ENCODE measurements at regions not wholly inside any gene's neighbourhood (a gene's known extent, or its start where the extent isn't known, plus 50 kb on each side); places are given as distances from the start of the nearest gene placed in this dataset.

GRCh38 chr13:39942552-39943273, 287.3 kb downstream of the COG6 start:
- no peaks in the 10 kb centered on the region for H3K9me3 ChIP-seq (ENCODE audit: insufficient read depth, low read depth, low read length)
- no peak overlapping the region for H3K9ac ChIP-seq (ENCODE audit: low read length)
- no peaks in the 10 kb centered on the region for H3K27me3 ChIP-seq (ENCODE audit: insufficient read depth, low read length)
- Mint-ChIP-seq H3K4me1 (ENCODE audit: low read depth, unreplicated experiment) (peaks cover 17% of the 10 kb centered on the region), H3K27me3 (ENCODE audit: low read depth, unreplicated experiment) (no peaks in the 10 kb centered on the region), H3K4me3 (ENCODE audit: unreplicated experiment) (no peak overlapping the region), H3K9me3 (ENCODE audit: unreplicated experiment) (no peaks in the 10 kb centered on the region), H3K27ac (ENCODE audit: unreplicated experiment) (peak overlapping the region; percentile 60), H3K36me3 (ENCODE audit: low read depth, unreplicated experiment) (no peaks in the 10 kb centered on the region)
- peak; percentile 62 for FAIRE-seq
- no peak overlapping the region for H3K27ac ChIP-seq (ENCODE audit: low read depth, low read length)
- H3K4me2 ChIP-seq (ENCODE audit: low read length): no peak overlapping the region
- H3K4me1 ChIP-seq (ENCODE audit: insufficient read depth, low read length): no peaks in the 10 kb centered on the region
- H3K36me3 ChIP-seq (ENCODE audit: insufficient read depth, low read length): no peaks in the 10 kb centered on the region
- H4K20me1 ChIP-seq (ENCODE audit: insufficient read depth, low read length): no peaks in the 10 kb centered on the region
- peak; percentile 76 for DNase-seq (ENCODE audit: low read depth)
- no peak overlapping the region for H3K4me3 ChIP-seq (ENCODE audit: insufficient read depth, low read depth, low read length)
- TF ChIP-seq EZH2 (IDR thresholded peaks at IDR 0.05; ENCODE audit: insufficient read depth, low read length) (no peak), CTCF (IDR thresholded peaks at IDR 0.05; ENCODE audit: insufficient read depth, low read depth, low read length) (peak; percentile 98)
- H2AFZ ChIP-seq (ENCODE audit: low read depth, low read length): no peak overlapping the region
- no peaks in the 10 kb centered on the region for H3K79me2 ChIP-seq (ENCODE audit: insufficient read depth, low read length)

- Histone ChIP-seq H3K9me3 (ENCODE audit: insufficient read depth, low read depth, low read length) (no peaks in the 10 kb centered on the region), H3K79me2 (ENCODE audit: insufficient read depth, low read length) (no peaks in the 10 kb centered on the region), H3K9ac (ENCODE audit: low read length) (no peak overlapping the region), H3K4me2 (ENCODE audit: low read length) (no peak overlapping the region), H3K4me3 (ENCODE audit: insufficient read depth, low read depth, low read length) (no peak overlapping the region), H3K4me1 (ENCODE audit: insufficient read depth, low read length) (no peaks in the 10 kb centered on the region), H2AFZ (ENCODE audit: low read depth, low read length) (no peak overlapping the region), H3K36me3 (ENCODE audit: insufficient read depth, low read length) (no peaks in the 10 kb centered on the region), H4K20me1 (ENCODE audit: insufficient read depth, low read length) (no peaks in the 10 kb centered on the region), H3K27ac (ENCODE audit: low read depth, low read length) (no peak overlapping the region), H3K27me3 (ENCODE audit: insufficient read depth, low read length) (no peaks in the 10 kb centered on the region)
- no peaks in the 10 kb centered on the region for H3K9me3 Mint-ChIP-seq (ENCODE audit: unreplicated experiment)
- no peak overlapping the region for H3K4me3 Mint-ChIP-seq (ENCODE audit: unreplicated experiment)
- H3K36me3 Mint-ChIP-seq (ENCODE audit: low read depth, unreplicated experiment): no peaks in the 10 kb centered on the region
- H3K27me3 Mint-ChIP-seq (ENCODE audit: low read depth, unreplicated experiment): no peaks in the 10 kb centered on the region
- peaks cover 17% of the 10 kb centered on the region for H3K4me1 Mint-ChIP-seq (ENCODE audit: low read depth, unreplicated experiment)
- DNase-seq (ENCODE audit: low read depth) (no peak), FAIRE-seq (no peak)
- TF ChIP-seq CTCF (IDR thresholded peaks at IDR 0.05; ENCODE audit: insufficient read depth, low read depth, low read length) (no peak), EZH2 (IDR thresholded peaks at IDR 0.05; ENCODE audit: insufficient read depth, low read length) (no peak)
- peak overlapping the region; percentile 37 for H3K27ac Mint-ChIP-seq (ENCODE audit: unreplicated experiment)
Measured at GRCh38 chr13:39943711-39944110, 288.2 kb downstream of the COG6 start.

- no peak overlapping the region for H3K4me3 ChIP-seq (ENCODE audit: insufficient read depth, low read depth, low read length)
- H3K9me3 Mint-ChIP-seq (ENCODE audit: unreplicated experiment): no peaks in the 10 kb centered on the region
- no peaks in the 10 kb centered on the region for H4K20me1 ChIP-seq (ENCODE audit: insufficient read depth, low read length)
- H3K27me3 Mint-ChIP-seq (ENCODE audit: low read depth, unreplicated experiment): no peaks in the 10 kb centered on the region
- H3K27me3 ChIP-seq (ENCODE audit: insufficient read depth, low read length): no peaks in the 10 kb centered on the region
- no peak overlapping the region for H3K27ac ChIP-seq (ENCODE audit: low read depth, low read length)
- no peak for TF ChIP-seq EZH2 (IDR thresholded peaks at IDR 0.05; ENCODE audit: insufficient read depth, low read length)
- no peak for TF ChIP-seq CTCF (IDR thresholded peaks at IDR 0.05; ENCODE audit: insufficient read depth, low read depth, low read length)
- H3K79me2 ChIP-seq (ENCODE audit: insufficient read depth, low read length): no peaks in the 10 kb centered on the region
- no peaks in the 10 kb centered on the region for H3K36me3 Mint-ChIP-seq (ENCODE audit: low read depth, unreplicated experiment)
- FAIRE-seq: no peak
- H2AFZ ChIP-seq (ENCODE audit: low read depth, low read length): no peak overlapping the region
- H3K4me2 ChIP-seq (ENCODE audit: low read length): no peak overlapping the region
- H3K9me3 ChIP-seq (ENCODE audit: insufficient read depth, low read depth, low read length): no peaks in the 10 kb centered on the region
- H3K36me3 ChIP-seq (ENCODE audit: insufficient read depth, low read length): no peaks in the 10 kb centered on the region
- H3K4me3 Mint-ChIP-seq (ENCODE audit: unreplicated experiment): no peak overlapping the region
- H3K9ac ChIP-seq (ENCODE audit: low read length): no peak overlapping the region
- no peak overlapping the region for H3K27ac Mint-ChIP-seq (ENCODE audit: unreplicated experiment)
- no peaks in the 10 kb centered on the region for H3K4me1 ChIP-seq (ENCODE audit: insufficient read depth, low read length)
- peaks cover 17% of the 10 kb centered on the region for H3K4me1 Mint-ChIP-seq (ENCODE audit: low read depth, unreplicated experiment)
- DNase-seq (ENCODE audit: low read depth): no peak
Measured at GRCh38 chr13:39945226-39945625, 289.8 kb downstream of the COG6 start.

Data from astrocyte (in vitro differentiated cells and primary cell).